ENCODE measurements at regions not wholly inside any gene's neighbourhood (a gene's known extent, or its start where the extent isn't known, plus 50 kb on each side); places are given as distances from the start of the nearest gene placed in this dataset.

- H3K9me3 ChIP-seq (ENCODE audit: control insufficient read depth in 1 of 2, insufficient read depth in 1 of 2, low read depth in 1 of 2, low read length in 2 of 2), result no peaks in the 10 kb centered on the region
- DNase-seq (ENCODE audit: low read depth, low spot score) (no peak), ATAC-seq (no peak)
- no peak overlapping the region for H3K4me2 ChIP-seq (ENCODE audit: low read length)
- H3K36me3 ChIP-seq (ENCODE audit: control insufficient read depth in 1 of 2, insufficient read depth in 2 of 2, low read length in 2 of 2), result no peaks in the 10 kb centered on the region
- no peak overlapping the region for H3K9ac ChIP-seq (ENCODE audit: low read length)
- H3K27me3 ChIP-seq (ENCODE audit: insufficient read depth, low read length), result no peaks in the 10 kb centered on the region
- H4K20me1 ChIP-seq (ENCODE audit: insufficient read depth), result no peaks in the 10 kb centered on the region
- BruUV-seq (replicated peaks), result no TSS peak
- TF ChIP-seq EZH2phosphoT487 (IDR thresholded peaks at IDR 0.05; ENCODE audit: borderline replicate concordance) (no peak), RAD21 (IDR thresholded peaks at IDR 0.05; ENCODE audit: low read depth) (no peak), CTCF (IDR thresholded peaks at IDR 0.05 in 2 of 3, conservative IDR thresholded peaks at IDR 0.05 in 1 of 3; ENCODE audit: borderline replicate concordance in 1 of 3, insufficient read depth in 1 of 3, low read depth in 2 of 3, low read length in 2 of 3) (no peak), JUND (IDR thresholded peaks at IDR 0.05) (no peak), SIN3A (IDR thresholded peaks at IDR 0.05; ENCODE audit: low read depth) (no peak), ELF1 (IDR thresholded peaks at IDR 0.05; ENCODE audit: borderline replicate concordance, low read depth) (no peak), EGR1 (IDR thresholded peaks at IDR 0.05; ENCODE audit: low read depth) (no peak), FOSL1 (IDR thresholded peaks at IDR 0.05; ENCODE audit: low read depth) (no peak), TCF7L2 (IDR thresholded peaks at IDR 0.05; ENCODE audit: borderline replicate concordance, extremely low read depth, insufficient read depth, insufficient read length) (no peak), ZFX (IDR thresholded peaks at IDR 0.05) (no peak), POLR2A (IDR thresholded peaks at IDR 0.05; ENCODE audit: borderline replicate concordance, extremely low read depth, insufficient read depth, insufficient read length) (no peak), ZNF274 (IDR thresholded peaks at IDR 0.05; ENCODE audit: low read depth, low read length) (no peak)
- TF ChIP-seq, protein P1, sequence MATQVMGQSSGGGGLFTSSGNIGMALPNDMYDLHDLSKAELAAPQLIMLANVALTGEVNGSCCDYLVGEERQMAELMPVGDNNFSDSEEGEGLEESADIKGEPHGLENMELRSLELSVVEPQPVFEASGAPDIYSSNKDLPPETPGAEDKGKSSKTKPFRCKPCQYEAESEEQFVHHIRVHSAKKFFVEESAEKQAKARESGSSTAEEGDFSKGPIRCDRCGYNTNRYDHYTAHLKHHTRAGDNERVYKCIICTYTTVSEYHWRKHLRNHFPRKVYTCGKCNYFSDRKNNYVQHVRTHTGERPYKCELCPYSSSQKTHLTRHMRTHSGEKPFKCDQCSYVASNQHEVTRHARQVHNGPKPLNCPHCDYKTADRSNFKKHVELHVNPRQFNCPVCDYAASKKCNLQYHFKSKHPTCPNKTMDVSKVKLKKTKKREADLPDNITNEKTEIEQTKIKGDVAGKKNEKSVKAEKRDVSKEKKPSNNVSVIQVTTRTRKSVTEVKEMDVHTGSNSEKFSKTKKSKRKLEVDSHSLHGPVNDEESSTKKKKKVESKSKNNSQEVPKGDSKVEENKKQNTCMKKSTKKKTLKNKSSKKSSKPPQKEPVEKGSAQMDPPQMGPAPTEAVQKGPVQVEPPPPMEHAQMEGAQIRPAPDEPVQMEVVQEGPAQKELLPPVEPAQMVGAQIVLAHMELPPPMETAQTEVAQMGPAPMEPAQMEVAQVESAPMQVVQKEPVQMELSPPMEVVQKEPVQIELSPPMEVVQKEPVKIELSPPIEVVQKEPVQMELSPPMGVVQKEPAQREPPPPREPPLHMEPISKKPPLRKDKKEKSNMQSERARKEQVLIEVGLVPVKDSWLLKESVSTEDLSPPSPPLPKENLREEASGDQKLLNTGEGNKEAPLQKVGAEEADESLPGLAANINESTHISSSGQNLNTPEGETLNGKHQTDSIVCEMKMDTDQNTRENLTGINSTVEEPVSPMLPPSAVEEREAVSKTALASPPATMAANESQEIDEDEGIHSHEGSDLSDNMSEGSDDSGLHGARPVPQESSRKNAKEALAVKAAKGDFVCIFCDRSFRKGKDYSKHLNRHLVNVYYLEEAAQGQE (IDR thresholded peaks at IDR 0.05; ENCODE audit: low read depth), result no peak
- TF ChIP-seq, protein P2, sequence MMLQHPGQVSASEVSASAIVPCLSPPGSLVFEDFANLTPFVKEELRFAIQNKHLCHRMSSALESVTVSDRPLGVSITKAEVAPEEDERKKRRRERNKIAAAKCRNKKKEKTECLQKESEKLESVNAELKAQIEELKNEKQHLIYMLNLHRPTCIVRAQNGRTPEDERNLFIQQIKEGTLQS (IDR thresholded peaks at IDR 0.05), result no peak
- H3K79me2 ChIP-seq (ENCODE audit: insufficient read depth, low read length), result no peaks in the 10 kb centered on the region
- no peak overlapping the region for H3K27ac ChIP-seq (ENCODE audit: low read depth, low read length)
- intact Hi-C loops (cut with micrococcal nuclease), result no loop called here
- H3K9me2 ChIP-seq (ENCODE audit: insufficient read depth), result no peaks in the 10 kb centered on the region
- RAD21 ChIA-PET (ENCODE audit: low non-redundant PET in 1 of 2, low total read pairs in 2 of 2, uncharacterized antibody in 2 of 2, unreplicated experiment in 2 of 2), result no interaction called here
- POLR2A ChIA-PET, result no interaction called here
- CTCF ChIA-PET, result no interaction called here
- H2AFZ ChIP-seq (ENCODE audit: low read depth, low read length, poor library complexity, severe bottlenecking), result no peak overlapping the region
- H3K4me3 ChIP-seq (replicated peaks in 1 of 2; ENCODE audit: low read depth in 1 of 2, low read length in 2 of 2), result no peak overlapping the region
- H3K4me1 ChIP-seq (ENCODE audit: control insufficient read depth in 1 of 2, insufficient read depth in 2 of 2, low read length in 2 of 2), result no peaks in the 10 kb centered on the region
Observed at GRCh38 chr4:182010876-182011275, 232.3 kb upstream of the TENM3 start.

All from HCT116 (cell line).